GM12878 (cell line): ENCODE measurements at regions not wholly inside any gene's neighbourhood (a gene's known extent, or its start where the extent isn't known, plus 50 kb on each side); places are given as distances from the start of the nearest gene placed in this dataset.

Experiments
- ATAC-seq: fragments of 200-7000 bp; cut with Tn5 transposase; 3 replicates; pipeline ENCODE4 v1.9.1; 2020; ENCODE audit warnings: mild to moderate bottlenecking, moderate library complexity
- BruUV-seq: library from RNA; stranded (reverse); fragments of 400-500 nt; replicated peaks from 2 replicates; lab custom pipeline; 2021; lab: Mats Ljungman, UMichigan
- CTCF ChIA-PET: fragments of 300-600 bp; sonication (Branson Sonifier 250); formaldehyde crosslinking; extraction: SDS; loops from one replicate; lab custom pipeline; 2021; ENCODE audit warnings: inconsistent platforms; lab: Yijun Ruan, JAX
- POLR2A ChIA-PET: fragments of 350-600 bp; formaldehyde crosslinking; extraction: SDS; loops from one replicate; lab custom pipeline; 2021; ENCODE audit warnings: inconsistent platforms; lab: Charles Lee
- RAD21 ChIA-PET: fragments of 300-600 bp; sonication (Branson Sonifier 250); formaldehyde crosslinking; loops from one replicate; lab custom pipeline; 2023; ENCODE audit warnings: antibody characterized with exemption; ENCODE audit not compliant: unreplicated experiment; lab: Charles Lee
- SMC1A ChIA-PET: fragments of 300-600 bp; sonication (Branson Sonifier 250); formaldehyde crosslinking; loops from one replicate; lab custom pipeline; 2023; ENCODE audit not compliant: unreplicated experiment, uncharacterized antibody; lab: Charles Lee
- DNase-seq: peaks from one replicate; pipeline ENCODE4 v3.0.0-alpha.2; 2011; ENCODE audit warnings: low read depth, low spot score
- FAIRE-seq: peaks from 3 replicates; lab custom pipeline; 2011; peaks lifted over from hg19 to GRCh38; lab: Jason Lieb, UNC
- H2AFZ ChIP-seq: 2 replicates; pipeline ENCODE4 v1.6.0; 2011; ENCODE audit warnings: low read depth, low read length, control low read depth; ENCODE audit not compliant: control insufficient read depth
- H3K27ac ChIP-seq: 2 replicates; pipeline ENCODE4 v1.5.1; 2011; ENCODE audit warnings: control low read depth; ENCODE audit not compliant: control insufficient read depth, insufficient read depth
- H3K27me3 ChIP-seq, 2 experiments: replicated peaks in 1 of 2; 2 replicates each; pipeline versions ENCODE4 v1.6.0 to v1.6.1; 2011; ENCODE audit warnings: low read length in 1 of 2; ENCODE audit not compliant: control insufficient read depth in 2 of 2, insufficient read depth in 2 of 2
- H3K36me3 ChIP-seq, 2 experiments: 2 replicates each; pipeline ENCODE4 v1.5.1; 2011; ENCODE audit warnings: low read length in 1 of 2; ENCODE audit not compliant: control insufficient read depth in 2 of 2, insufficient read depth in 2 of 2
- H3K4me1 ChIP-seq: 2 replicates; pipeline ENCODE4 v1.6.1; 2011; ENCODE audit warnings: mild to moderate bottlenecking, low read length, moderate library complexity, mixed read lengths; ENCODE audit not compliant: control insufficient read depth, insufficient read depth
- H3K4me2 ChIP-seq: 2 replicates; pipeline ENCODE4 v1.6.0; 2011; ENCODE audit warnings: control low read depth; ENCODE audit not compliant: control insufficient read depth, insufficient read depth
- H3K4me3 ChIP-seq: fragments of 200-600 bp; sonication (generic); 2 replicates; pipeline ENCODE4 v1.5.1; 2016
- H3K79me2 ChIP-seq: 2 replicates; pipeline ENCODE4 v1.6.0; 2011; ENCODE audit warnings: low read length; ENCODE audit not compliant: control insufficient read depth, insufficient read depth
- H3K9ac ChIP-seq: 2 replicates; pipeline ENCODE4 v1.8.0; 2011; ENCODE audit warnings: low read length, control low read depth, mixed read lengths; ENCODE audit not compliant: control insufficient read depth, insufficient read depth
- H3K9me3 ChIP-seq: replicated peaks from 3 replicates; pipeline ENCODE4 v1.5.1; 2011; ENCODE audit warnings: mild to moderate bottlenecking, low read length; ENCODE audit not compliant: control insufficient read depth, insufficient read depth
- H4K20me1 ChIP-seq: 2 replicates; pipeline ENCODE4 v1.6.0; 2011; ENCODE audit not compliant: control insufficient read depth, insufficient read depth
- BCLAF1 ChIP-seq: fragments of 450-650 bp; IDR thresholded peaks from 2 replicates; pipeline ENCODE4 v1.6.1; 2017; ENCODE audit warnings: antibody characterized with exemption, mild to moderate bottlenecking, moderate library complexity
- CUX1 ChIP-seq: IDR thresholded peaks from 2 replicates; pipeline ENCODE4 v1.6.1; 2012; ENCODE audit warnings: improper control_type of control experiment, low read depth, low read length; ENCODE audit not compliant: insufficient replicate concordance
- E4F1 ChIP-seq: fragments of 450-650 bp; IDR thresholded peaks from 2 replicates; pipeline ENCODE4 v1.6.1; 2018; ENCODE audit warnings: borderline replicate concordance, mild to moderate bottlenecking; ENCODE audit not compliant: partially characterized antibody
- EZH2 ChIP-seq: IDR thresholded peaks from 2 replicates; pipeline ENCODE4 v1.6.1; 2012; ENCODE audit warnings: low read depth, mild to moderate bottlenecking, control low read depth, inconsistent platforms, low read length, borderline replicate concordance; ENCODE audit not compliant: control insufficient read depth
- FOXK2 ChIP-seq: fragments of 450-650 bp; IDR thresholded peaks from 2 replicates; pipeline ENCODE4 v1.6.1; 2017; ENCODE audit warnings: mild to moderate bottlenecking, moderate library complexity
- GATAD2B ChIP-seq: fragments of 450-650 bp; conservative IDR thresholded peaks from 2 replicates; pipeline ENCODE4 v1.6.1; 2017; ENCODE audit warnings: low read depth, mild to moderate bottlenecking, moderate library complexity
- HDGF ChIP-seq: fragments of 450-650 bp; IDR thresholded peaks from 2 replicates; pipeline ENCODE4 v1.6.1; 2016; ENCODE audit warnings: antibody characterized with exemption
- MYB ChIP-seq: fragments of 150-350 bp; IDR thresholded peaks from 2 replicates; pipeline ENCODE4 v1.6.1; 2014; ENCODE audit warnings: mild to moderate bottlenecking, low read depth, low read length, borderline replicate concordance
- NBN ChIP-seq: fragments of 450-650 bp; IDR thresholded peaks from 2 replicates; pipeline ENCODE4 v1.6.1; 2016
- TAF1 ChIP-seq: IDR thresholded peaks from 2 replicates; pipeline ENCODE4 v1.6.1; 2011; ENCODE audit warnings: mild to moderate bottlenecking, low read depth, low read length, borderline replicate concordance
- TCF12 ChIP-seq: IDR thresholded peaks from 2 replicates; pipeline ENCODE4 v1.6.1; 2011; ENCODE audit warnings: low read depth, mild to moderate bottlenecking, low read length
- whole genome bisulfite sequencing: methylation state at CpG from one replicate; pipeline ENCODE4 v1.1.6; 2016; ENCODE audit warnings: low lambda C conversion rate; ENCODE audit not compliant: insufficient replicate concordance, insufficient coverage; ENCODE audit errors: missing lambda C conversion rate; 5-methylcytosine and 5-hydroxymethylcytosine counted together
- in situ Hi-C: fragments of 300-500 bp; cut with MboI; formaldehyde crosslinking; loops from 9 replicates; pipeline ENCODE4 v1.14.3; 2018; ENCODE audit warnings: mixed read lengths
- intact Hi-C: fragments of 100-400 bp; cut with micrococcal nuclease; formaldehyde crosslinking; loops from one replicate; pipeline ENCODE4 v1.14.2; 2022; ENCODE audit not compliant: unreplicated experiment

- no peak for TF ChIP-seq CUX1
- TF ChIP-seq TAF1 = no peak
- no peak for TF ChIP-seq BCLAF1
Observed at GRCh38 chr6:22980446-22980845, 411.1 kb downstream of the HDGFL1 start (continued).

GRCh38 chr6:23002044-23002619 is 432.8 kb downstream of the HDGFL1 start:
- POLR2A ChIA-PET = no interaction called here
- H4K20me1 ChIP-seq = no peaks in the 10 kb centered on the region
- RAD21 ChIA-PET = no interaction called here
- H3K4me3 ChIP-seq = no peak overlapping the region
- ATAC-seq (no peak), DNase-seq (no peak), FAIRE-seq (no peak)
- WGBS = 0% methylated on average over 1 of the region's 1 CpG
- no peaks in the 10 kb centered on the region for H3K9me3 ChIP-seq
- no peaks in the 10 kb centered on the region for H3K36me3 ChIP-seq
- H3K4me1 ChIP-seq = no peaks in the 10 kb centered on the region
- SMC1A ChIA-PET = no interaction called here
- CTCF ChIA-PET = no interaction called here
- H3K27ac ChIP-seq = no peak overlapping the region
- no peaks in the 10 kb centered on the region for H3K27me3 ChIP-seq
- no peak overlapping the region for H2AFZ ChIP-seq
- BruUV-seq = no TSS peak
- in situ Hi-C loops = no loop called here
- H3K4me2 ChIP-seq = no peak overlapping the region
- intact Hi-C loops = no loop called here
- no peaks in the 10 kb centered on the region for H3K79me2 ChIP-seq
- no peak overlapping the region for H3K9ac ChIP-seq
- TF ChIP-seq E4F1 = no peak
- no peak for TF ChIP-seq EZH2
- no peak for TF ChIP-seq NBN
- no peak for TF ChIP-seq MYB
- TF ChIP-seq GATAD2B = no peak
- no peak for TF ChIP-seq TCF12
- no peak for TF ChIP-seq FOXK2
- no peak for TF ChIP-seq HDGF
